ENCODE measurements at regions not wholly inside any gene's neighbourhood (a gene's known extent, or its start where the extent isn't known, plus 50 kb on each side); places are given as distances from the start of the nearest gene placed in this dataset.

GRCh38 chr5:73256012-73256411 is 83.0 kb downstream of the TMEM174 start:
- Histone ChIP-seq H3K36me3 (no peaks in the 10 kb centered on the region), H3K4me1 (ENCODE audit: insufficient read depth) (no peaks in the 10 kb centered on the region), H3K27me3 (no peaks in the 10 kb centered on the region), H3K9me3 (no peaks in the 10 kb centered on the region), H3K27ac (no peak overlapping the region), H3K4me3 (no peak overlapping the region)
- intact Hi-C loops (cut with DNase I), result no loop called here
- no peak for DNase-seq
- TF ChIP-seq POLR2A (IDR thresholded peaks at IDR 0.05) (no peak), EP300 (IDR thresholded peaks at IDR 0.05) (no peak), CTCF (IDR thresholded peaks at IDR 0.05) (no peak)
- 43 to 61% (median 58%) methylated on average over 6 of the region's 6 CpGs for WGBS, 3 donors

DNA sequence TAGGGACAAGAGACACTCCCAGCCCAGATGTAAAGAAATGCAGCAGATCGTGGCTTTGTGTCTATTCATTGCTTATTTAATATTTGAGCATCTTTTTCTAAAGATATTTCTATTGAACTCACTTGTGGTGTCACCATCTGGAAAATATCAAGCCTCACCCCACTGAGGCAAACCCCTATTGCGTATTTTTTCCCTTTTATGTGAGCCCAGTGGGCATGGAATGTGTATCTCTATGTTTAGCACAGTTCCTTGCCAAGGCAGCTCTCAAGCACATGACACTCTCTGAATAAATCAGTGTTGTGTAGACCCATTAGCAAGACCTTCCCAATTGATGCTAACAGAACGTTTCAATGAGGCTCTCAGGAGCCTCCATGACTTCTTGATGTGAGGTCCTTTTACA is 81.6 kb downstream of the TMEM174 start:
- no peaks in the 10 kb centered on the region for H3K4me1 ChIP-seq (ENCODE audit: insufficient read depth)
- H3K27ac ChIP-seq, result no peak overlapping the region
- no peak overlapping the region for H3K4me3 ChIP-seq
- H3K9me3 ChIP-seq, result no peaks in the 10 kb centered on the region
- DNase-seq, result no peak
- H3K27me3 ChIP-seq, result no peaks in the 10 kb centered on the region
- WGBS, 3 donors, result 35 to 45% (median 43%) methylated on average over 3 of the region's 3 CpGs
- intact Hi-C loops (cut with DNase I), result no loop called here
- no peak for TF ChIP-seq CTCF (IDR thresholded peaks at IDR 0.05)
- no peak for TF ChIP-seq EP300 (IDR thresholded peaks at IDR 0.05)
- no peak for TF ChIP-seq POLR2A (IDR thresholded peaks at IDR 0.05)
- no peaks in the 10 kb centered on the region for H3K36me3 ChIP-seq

GRCh38 chr5:73253047-73253660 is 80.2 kb downstream of the TMEM174 start:
- no peak for DNase-seq
- WGBS, 3 donors, result 77 to 89% (median 78%) methylated on average over 3 of the region's 3 CpGs
- H3K9me3 ChIP-seq, result no peaks in the 10 kb centered on the region
- intact Hi-C loops (cut with DNase I), result no loop called here
- no peaks in the 10 kb centered on the region for H3K36me3 ChIP-seq
- no peak overlapping the region for H3K27ac ChIP-seq
- no peaks in the 10 kb centered on the region for H3K27me3 ChIP-seq
- H3K4me3 ChIP-seq, result no peak overlapping the region
- TF ChIP-seq POLR2A (IDR thresholded peaks at IDR 0.05), result no peak
- no peak for TF ChIP-seq EP300 (IDR thresholded peaks at IDR 0.05)
- H3K4me1 ChIP-seq (ENCODE audit: insufficient read depth), result no peaks in the 10 kb centered on the region

GRCh38 chr5:73250645-73251044 is 77.7 kb downstream of the TMEM174 start:
- no peak for TF ChIP-seq CTCF (IDR thresholded peaks at IDR 0.05)
- no peak for TF ChIP-seq EP300 (IDR thresholded peaks at IDR 0.05)
- no peak for TF ChIP-seq POLR2A (IDR thresholded peaks at IDR 0.05)
- DNase-seq, result no peak
- Histone ChIP-seq H3K36me3 (no peaks in the 10 kb centered on the region), H3K27me3 (no peaks in the 10 kb centered on the region), H3K4me1 (ENCODE audit: insufficient read depth) (no peaks in the 10 kb centered on the region), H3K27ac (no peak overlapping the region), H3K9me3 (no peaks in the 10 kb centered on the region), H3K4me3 (no peak overlapping the region)
- intact Hi-C loops (cut with DNase I), result no loop called here
- WGBS, 3 donors, result 64 to 73% (median 69%) methylated on average over 2 of the region's 2 CpGs

- WGBS, 3 donors, result 70 to 86% (median 76%) methylated on average over 2 of the region's 2 CpGs
- no peak for DNase-seq
- no peak overlapping the region for H3K4me3 ChIP-seq
Measured at GRCh38 chr5:73242735-73243134, 69.7 kb downstream of the TMEM174 start.

More at GRCh38 chr5:73242735-73243134, 69.7 kb downstream of the TMEM174 start:
- no peaks in the 10 kb centered on the region for H3K36me3 ChIP-seq
- H3K27ac ChIP-seq, result no peak overlapping the region
- H3K9me3 ChIP-seq, result no peaks in the 10 kb centered on the region
- H3K27me3 ChIP-seq, result no peaks in the 10 kb centered on the region
- no peak for TF ChIP-seq EP300 (IDR thresholded peaks at IDR 0.05)
- TF ChIP-seq POLR2A (IDR thresholded peaks at IDR 0.05), result no peak
- TF ChIP-seq CTCF (IDR thresholded peaks at IDR 0.05), result no peak
- H3K4me1 ChIP-seq (ENCODE audit: insufficient read depth), result no peaks in the 10 kb centered on the region
- intact Hi-C loops (cut with DNase I), result no loop called here

All from ovary (tissue), 7 donors.